HepG2 (cell line): ENCODE measurements at regions not wholly inside any gene's neighbourhood (a gene's known extent, or its start where the extent isn't known, plus 50 kb on each side); places are given as distances from the start of the nearest gene placed in this dataset.

Source experiments
- ATAC-seq: fragments of 200-7000 bp; cut with Tn5 transposase; 3 replicates; pipeline ENCODE4 v1.9.1; 2020; ENCODE audit warnings: mild to moderate bottlenecking, moderate library complexity
- BruUV-seq: library from RNA; stranded (reverse); fragments of 400-500 nt; replicated peaks from 2 replicates; lab custom pipeline; 2021; lab: Mats Ljungman, UMichigan
- CTCF ChIA-PET: fragments of 300-600 bp; formaldehyde crosslinking; extraction: SDS; loops from one replicate; lab custom pipeline; 2021; ENCODE audit warnings: low total read pairs, inconsistent platforms, low intra/inter-chr PET ratio; lab: Yijun Ruan, JAX
- POLR2A ChIA-PET: fragments of 350-600 bp; sonication (Branson Sonifier 250); formaldehyde crosslinking; loops from one replicate; lab custom pipeline; 2020; ENCODE audit warnings: antibody characterized with exemption, inconsistent platforms; lab: Yijun Ruan, JAX
- DNase-seq: peaks from one replicate; pipeline ENCODE4 v3.0.0-alpha.2; 2015; ENCODE audit warnings: low spot score
- FAIRE-seq: peaks from 3 replicates; lab custom pipeline; 2011; peaks lifted over from hg19 to GRCh38; lab: Jason Lieb, UNC
- H2AFZ ChIP-seq: one replicate; pipeline ENCODE4 v1.6.1; 2011; ENCODE audit warnings: low read length, inconsistent platforms
- H3K27ac ChIP-seq: fragments of 300-600 bp; 3 replicates; pipeline ENCODE4 v1.8.0; 2011; ENCODE audit warnings: mixed run types, mild to moderate bottlenecking, mixed read lengths, low read length, inconsistent platforms; ENCODE audit not compliant: insufficient read depth; ENCODE audit errors: extremely low read length
- H3K27me3 ChIP-seq, 2 experiments: fragments of 200-600 bp in 1 of 2; 2 replicates in 1 of 2; 3 replicates in 1 of 2; pipeline versions ENCODE4 v1.6.0 to v1.8.0; 2011; ENCODE audit warnings: low read length in 2 of 2, mild to moderate bottlenecking in 2 of 2, moderate library complexity in 2 of 2, inconsistent platforms in 1 of 2; ENCODE audit not compliant: insufficient read depth in 2 of 2, control insufficient read depth in 1 of 2
- H3K36me3 ChIP-seq, 2 experiments: fragments of 200-600 bp in 1 of 2; replicated peaks in 1 of 2; 2 replicates in 1 of 2; 3 replicates in 1 of 2; pipeline versions ENCODE4 v1.5.1 to v1.8.0; 2011; ENCODE audit warnings: low read length in 2 of 2, inconsistent platforms in 1 of 2; ENCODE audit not compliant: insufficient read depth in 2 of 2, control insufficient read depth in 1 of 2
- H3K4me1 ChIP-seq: 2 replicates; pipeline ENCODE4 v1.5.1; 2012; ENCODE audit warnings: low read length, inconsistent platforms; ENCODE audit not compliant: insufficient read depth
- H3K4me2 ChIP-seq: 2 replicates; pipeline ENCODE4 v1.6.0; 2011; ENCODE audit warnings: low read depth, low read length, inconsistent platforms
- H3K4me3 ChIP-seq, 3 experiments: fragments of 200-600 bp in 1 of 3; sonication (generic), shearing (Covaris generic) in 1 of 3; replicated peaks in 1 of 3; 2 replicates each; pipeline ENCODE4 v1.5.1; 2011 to 2016; ENCODE audit warnings: low read length in 3 of 3, inconsistent platforms in 2 of 3, low read depth in 2 of 3, mild to moderate bottlenecking in 2 of 3, control low read depth in 1 of 3, mixed read lengths in 1 of 3; ENCODE audit not compliant: insufficient read depth in 1 of 3
- H3K79me2 ChIP-seq: one replicate; pipeline ENCODE4 v1.6.1; 2011; ENCODE audit warnings: low read length, inconsistent platforms; ENCODE audit not compliant: insufficient read depth
- H3K9ac ChIP-seq: 2 replicates; pipeline ENCODE4 v1.6.0; 2011; ENCODE audit warnings: mild to moderate bottlenecking, low read depth, low read length, inconsistent platforms; ENCODE audit not compliant: insufficient read depth
- H3K9me3 ChIP-seq: 2 replicates; pipeline ENCODE4 v1.5.1; 2012; ENCODE audit warnings: mild to moderate bottlenecking, low read length
- H4K20me1 ChIP-seq: 2 replicates; pipeline ENCODE4 v1.6.0; 2011; ENCODE audit warnings: inconsistent platforms, mild to moderate bottlenecking, low read length, moderate library complexity; ENCODE audit not compliant: insufficient read depth
- DDIT3 ChIP-seq: sonication (generic); formaldehyde crosslinking; IDR thresholded peaks from 2 replicates; pipeline ENCODE4 v1.4.0; 2020; ENCODE audit warnings: mild to moderate bottlenecking, missing genetic modification reagents
- ETV6 ChIP-seq: sonication (generic); formaldehyde crosslinking; conservative IDR thresholded peaks from 2 replicates; pipeline ENCODE4 v1.4.0; 2020; ENCODE audit warnings: missing genetic modification reagents
- GABPB1 ChIP-seq: IDR thresholded peaks from 2 replicates; pipeline ENCODE4 v1.6.1; 2016; ENCODE audit warnings: mild to moderate bottlenecking, missing genetic modification reagents, moderate library complexity, missing compliant biosample characterization
- GATAD2A ChIP-seq: IDR thresholded peaks from 2 replicates; pipeline ENCODE4 v1.6.1; 2016
- GLMP ChIP-seq: sonication (generic); formaldehyde crosslinking; IDR thresholded peaks from 2 replicates; pipeline ENCODE4 v1.9.0; 2021; ENCODE audit warnings: missing genetic modification reagents, mild to moderate bottlenecking, borderline replicate concordance
- HNF1A ChIP-seq, 2 experiments: sonication (generic) in 1 of 2; formaldehyde crosslinking in 1 of 2; IDR thresholded peaks; 2 replicates each; pipeline versions ENCODE4 v1.4.0 to v1.6.1; 2016 to 2020; ENCODE audit warnings: borderline replicate concordance in 1 of 2, low read depth in 1 of 2, mild to moderate bottlenecking in 1 of 2, missing genetic modification reagents in 1 of 2
- JUND ChIP-seq: sonication (generic); formaldehyde crosslinking; IDR thresholded peaks from 2 replicates; pipeline ENCODE4 v1.8.0; 2022; ENCODE audit warnings: mild to moderate bottlenecking, missing genetic modification reagents
- NCOA1 ChIP-seq: sonication (generic); formaldehyde crosslinking; IDR thresholded peaks from 2 replicates; pipeline ENCODE4 v1.9.0; 2021; ENCODE audit warnings: missing genetic modification reagents
- NCOA2 ChIP-seq: sonication (generic); formaldehyde crosslinking; IDR thresholded peaks from 2 replicates; pipeline ENCODE4 v1.8.0; 2022; ENCODE audit warnings: inconsistent platforms
- RARG ChIP-seq: sonication (generic); formaldehyde crosslinking; IDR thresholded peaks from 2 replicates; pipeline ENCODE4 v1.4.0; 2020; ENCODE audit warnings: low read depth, mild to moderate bottlenecking, missing genetic modification reagents
- THAP9 ChIP-seq: sonication (generic); formaldehyde crosslinking; IDR thresholded peaks from 2 replicates; pipeline ENCODE4; 2020; ENCODE audit warnings: missing genetic modification reagents, mild to moderate bottlenecking, borderline replicate concordance
- ZBTB42 ChIP-seq: sonication (generic); formaldehyde crosslinking; IDR thresholded peaks from 2 replicates; pipeline ENCODE4 v1.5.0; 2020; ENCODE audit warnings: mild to moderate bottlenecking, missing genetic modification reagents
- ZNF121 ChIP-seq: sonication (generic); formaldehyde crosslinking; IDR thresholded peaks from 2 replicates; pipeline ENCODE4 v1.5.0; 2020; ENCODE audit warnings: mild to moderate bottlenecking, missing genetic modification reagents
- ZNF678 ChIP-seq: sonication (generic); formaldehyde crosslinking; IDR thresholded peaks from 2 replicates; pipeline ENCODE4 v1.4.0; 2020; ENCODE audit warnings: mild to moderate bottlenecking, missing genetic modification reagents
- ZSCAN22 ChIP-seq: sonication (generic); formaldehyde crosslinking; IDR thresholded peaks from 2 replicates; pipeline ENCODE4 v1.4.0; 2020; ENCODE audit warnings: mild to moderate bottlenecking, missing genetic modification reagents
- ZZZ3 ChIP-seq: sonication (generic); formaldehyde crosslinking; IDR thresholded peaks from 2 replicates; pipeline ENCODE4 v1.4.0; 2020; ENCODE audit warnings: missing genetic modification reagents, mild to moderate bottlenecking, borderline replicate concordance
- WGBS: methylation state at CpG from one replicate; pipeline ENCODE4 v1.1.6; 2017; ENCODE audit warnings: low lambda C conversion rate; 5-methylcytosine and 5-hydroxymethylcytosine counted together
- in situ Hi-C: cut with HindIII; loops from 2 replicates; pipeline ENCODE4 v1.10.0; 2017; ENCODE audit warnings: low pct_unique_long_range_greater_than_20kb; ENCODE audit not compliant: extremely low pct_ligation_motif_present
- intact Hi-C: fragments of 100-400 bp; cut with micrococcal nuclease; formaldehyde crosslinking; loops from one replicate; pipeline ENCODE4 v1.10.0; 2022; ENCODE audit not compliant: unreplicated experiment

GRCh38 chr1:87650306-87650705 lies 321.6 kb downstream of the LMO4 start:
- no peak overlapping the region for H3K9ac ChIP-seq
- H3K4me1 ChIP-seq, result peaks cover 1% of the 10 kb centered on the region; the same call in 1 of the 2 replicates
- no peak overlapping the region for H3K4me3 ChIP-seq
- intact Hi-C loops (no loop called here), in situ Hi-C loops (no loop called here)
- no peak overlapping the region for H3K27ac ChIP-seq
- H3K36me3 ChIP-seq, result no peaks in the 10 kb centered on the region
- H3K79me2 ChIP-seq, result no peaks in the 10 kb centered on the region
- DNase-seq (no peak), FAIRE-seq (no peak), ATAC-seq (no peak)
- no TSS peak for BruUV-seq
- ChIA-PET CTCF (no interaction called here), POLR2A (no interaction called here)
- no peaks in the 10 kb centered on the region for H4K20me1 ChIP-seq
- 29% methylated on average over 5 of the region's 5 CpGs for WGBS
- no peak overlapping the region for H2AFZ ChIP-seq
- no peak overlapping the region for H3K4me2 ChIP-seq
- peaks cover 0 to 3% of the 10 kb centered on the region in 2 experiments; a peak in 1 of 5 replicates for H3K27me3 ChIP-seq
- H3K9me3 ChIP-seq, result no peaks in the 10 kb centered on the region
- no peak for TF ChIP-seq ZNF678 (CRISPR knock-in tag)
- no peak for TF ChIP-seq ETV6 (CRISPR knock-in tag)
- no peak for TF ChIP-seq JUND (CRISPR knock-in tag)
- TF ChIP-seq ZNF121 (CRISPR knock-in tag), result no peak
- TF ChIP-seq NCOA1 (CRISPR knock-in tag), result no peak
- TF ChIP-seq THAP9 (CRISPR knock-in tag), result no peak
- TF ChIP-seq GABPB1 (CRISPR knock-in tag), result no peak
- no peak for TF ChIP-seq HNF1A (IDR thresholded peaks at IDR 0.05; ENCODE audit: low read depth)
- TF ChIP-seq HNF1A (CRISPR knock-in tag; IDR thresholded peaks at IDR 0.05; ENCODE audit: borderline replicate concordance), result no peak
- TF ChIP-seq NCOA2 (CRISPR knock-in tag), result no peak
- no peak for TF ChIP-seq GLMP (CRISPR knock-in tag)
- no peak for TF ChIP-seq GATAD2A (CRISPR knock-in tag)
- TF ChIP-seq DDIT3 (CRISPR knock-in tag), result no peak
- TF ChIP-seq ZZZ3 (CRISPR knock-in tag), result no peak
- TF ChIP-seq ZSCAN22 (CRISPR knock-in tag), result no peak
- no peak for TF ChIP-seq RARG (CRISPR knock-in tag)
- TF ChIP-seq ZBTB42, result no peak
